HG03064 (cell line): ENCODE measurements at regions not wholly inside any gene's neighbourhood (a gene's known extent, or its start where the extent isn't known, plus 50 kb on each side); places are given as distances from the start of the nearest gene placed in this dataset.

Experiments used
- ATAC-seq: cut with Tn5 transposase; IDR thresholded peaks from one replicate; pipeline ENCODE4 v1.9.1; 2021; ENCODE audit warnings: low read depth; ENCODE audit not compliant: unreplicated experiment

DNA sequence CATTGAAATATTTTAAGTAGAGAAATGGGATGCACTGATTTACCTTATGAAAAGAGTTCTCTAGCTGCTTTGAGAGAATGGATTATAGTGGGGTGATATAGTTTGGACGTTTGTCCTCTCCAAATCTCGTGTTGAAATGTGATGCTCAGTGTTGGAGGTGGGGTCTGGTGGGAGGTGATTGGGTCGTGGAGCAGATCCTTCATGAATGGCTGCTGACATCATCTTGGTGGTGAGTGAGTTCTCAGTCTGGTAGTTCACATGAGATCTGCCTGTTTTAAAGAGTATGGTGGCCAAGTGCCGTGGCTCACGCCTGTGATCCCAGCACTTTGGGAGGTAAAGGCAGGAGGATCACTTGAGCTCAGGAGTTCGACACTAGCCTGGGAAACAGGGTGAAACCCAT is 58.7 kb upstream of the SH3RF3 start:
- no peak for ATAC-seq

DNA sequence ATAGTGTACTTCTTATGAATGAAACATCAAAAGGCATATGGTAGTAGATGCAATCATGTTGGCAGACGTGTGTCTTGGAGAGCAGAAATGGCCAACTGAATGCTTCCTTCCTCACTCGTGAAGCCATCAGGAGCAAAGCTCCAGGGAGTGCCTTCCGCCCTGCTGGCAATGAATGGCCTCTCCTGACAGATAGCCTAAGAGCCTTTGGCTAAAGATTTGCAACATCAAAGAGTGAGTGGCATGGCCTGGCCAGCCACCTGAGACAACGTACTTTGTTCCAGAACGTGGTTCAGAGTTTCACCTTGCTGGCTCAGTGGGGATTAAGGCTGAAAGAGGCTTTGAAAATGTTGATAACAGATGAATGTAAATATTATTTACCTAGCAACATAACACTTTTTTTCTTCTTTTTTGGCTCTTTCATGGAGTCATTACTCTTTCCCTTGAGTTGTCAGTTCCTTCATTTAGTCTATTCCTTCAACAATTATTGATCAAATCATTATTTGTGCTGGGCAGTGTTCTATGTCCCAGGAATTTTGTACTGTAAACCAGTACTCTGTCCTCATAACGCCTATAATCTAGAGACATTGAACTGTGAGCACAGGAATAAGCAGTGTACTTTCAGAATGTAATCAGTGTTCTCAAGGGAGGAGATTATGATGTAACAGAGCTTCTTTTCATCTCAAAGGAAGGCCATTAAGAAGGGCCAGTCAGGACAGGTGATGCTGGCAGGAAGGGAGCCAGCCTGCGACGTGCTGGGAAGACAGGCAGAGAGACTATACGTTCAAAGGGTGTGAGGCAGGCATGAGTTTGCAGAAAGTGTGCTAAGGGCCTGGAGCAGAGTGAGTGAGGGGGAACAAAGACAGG is 59.4 kb upstream of the SH3RF3 start:
- ATAC-seq: no peak

- no peak for ATAC-seq
Observed at GRCh38 chr2:109068811-109069210, 60.2 kb upstream of the SH3RF3 start.

GRCh38 chr2:109067631-109068125 is 61.3 kb upstream of the SH3RF3 start:
- no peak for ATAC-seq

DNA sequence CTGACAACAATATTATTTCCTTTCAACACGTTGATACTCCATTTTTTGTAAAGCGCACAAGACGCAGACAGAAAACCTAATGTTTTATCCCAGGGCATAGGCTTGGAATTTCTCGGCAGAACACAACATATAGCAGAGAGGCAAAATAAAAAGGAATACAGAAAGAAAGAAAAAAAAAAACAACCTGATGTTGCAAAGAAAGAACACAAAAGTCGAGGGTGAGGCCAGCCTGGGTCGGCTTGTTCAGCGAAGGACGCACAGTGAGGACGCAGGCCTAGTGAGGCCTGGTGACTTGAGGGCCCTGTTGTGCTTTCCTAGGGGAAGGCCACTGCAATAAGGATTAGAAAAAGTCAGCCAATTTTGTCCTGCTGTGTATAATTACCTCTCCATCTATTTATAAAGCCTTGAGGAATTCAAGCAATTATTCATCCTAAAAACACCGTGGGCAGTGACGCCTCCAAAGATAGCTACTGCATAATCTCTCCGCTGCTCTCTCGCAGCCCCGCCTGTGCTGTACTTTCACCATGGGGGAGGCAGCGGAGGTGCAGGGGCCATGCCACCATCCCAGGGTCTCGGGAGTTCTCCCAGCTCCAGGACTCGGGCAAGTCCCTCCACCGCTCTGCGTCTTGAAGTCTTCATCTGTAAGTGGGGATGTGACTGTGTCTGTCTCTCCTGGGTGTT is 61.9 kb upstream of the SH3RF3 start:
- ATAC-seq: no peak

DNA sequence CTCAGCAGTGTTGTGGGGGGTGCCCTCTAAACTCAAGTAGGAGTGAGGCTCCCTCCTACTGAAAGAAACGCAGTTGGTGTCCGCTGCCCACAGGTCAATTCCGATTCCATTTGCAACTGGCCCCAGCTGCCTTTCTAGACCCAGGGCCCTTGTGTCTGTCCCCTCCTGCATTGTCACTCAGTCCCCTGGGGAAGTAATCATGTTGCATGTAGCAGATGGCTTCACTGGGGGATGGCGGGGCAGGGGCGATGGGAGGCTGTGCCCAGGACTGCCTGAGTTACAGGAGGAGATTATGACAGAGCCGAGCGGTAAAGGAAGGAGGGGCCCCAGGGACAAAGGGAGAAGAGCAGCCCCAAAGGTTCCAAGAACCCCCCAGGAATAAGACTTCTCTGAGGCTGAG is 62.5 kb upstream of the SH3RF3 start:
- no peak for ATAC-seq

- ATAC-seq: no peak
Observed at GRCh38 chr2:109065391-109065734, 63.6 kb upstream of the SH3RF3 start.

GRCh38 chr2:109064660-109065390 is 64.2 kb upstream of the SH3RF3 start:
- ATAC-seq: no peak

DNA sequence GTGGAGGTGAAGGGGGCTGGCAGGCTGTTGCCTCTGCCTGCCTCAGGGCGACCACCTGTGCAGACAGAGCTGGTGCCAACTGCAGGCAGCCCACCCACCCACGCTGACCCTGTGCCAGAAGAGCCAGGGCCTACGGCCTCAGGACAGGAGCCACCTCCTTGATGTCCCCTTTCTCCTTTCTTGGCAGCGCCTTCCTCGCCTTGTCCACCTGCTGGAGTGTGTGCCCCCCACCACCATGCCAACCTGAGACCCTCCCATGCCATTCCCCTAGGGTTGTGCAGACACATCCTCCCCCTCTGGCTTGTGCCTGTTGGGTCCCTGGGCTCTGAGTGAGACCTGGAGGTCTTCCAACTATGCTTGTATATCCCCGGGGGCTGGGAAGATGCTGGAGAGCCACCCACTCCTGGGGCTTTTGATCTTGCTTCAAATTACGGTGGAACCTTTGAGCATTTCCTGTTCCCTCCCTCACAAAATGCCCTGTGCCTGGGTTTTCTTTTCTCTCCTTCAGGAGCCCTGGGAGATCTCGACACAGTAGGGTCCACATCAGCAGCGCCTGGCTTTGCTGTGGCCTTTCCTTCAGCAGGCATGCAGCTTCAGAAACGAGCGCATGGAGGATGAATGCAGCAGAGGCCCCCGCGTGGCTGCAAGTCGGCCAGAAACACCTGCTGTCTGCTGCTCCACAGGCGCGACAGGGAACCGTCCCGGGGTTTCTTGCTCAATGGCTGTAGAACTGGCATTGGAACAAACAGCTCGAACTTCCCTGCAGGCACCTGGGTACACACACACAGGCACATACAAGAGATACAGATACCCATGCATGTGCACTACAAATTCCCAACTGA is 65.9 kb upstream of the SH3RF3 start:
- ATAC-seq: no peak

- no peak for ATAC-seq
Observed at GRCh38 chr2:109062145-109062858, 66.7 kb upstream of the SH3RF3 start.

DNA sequence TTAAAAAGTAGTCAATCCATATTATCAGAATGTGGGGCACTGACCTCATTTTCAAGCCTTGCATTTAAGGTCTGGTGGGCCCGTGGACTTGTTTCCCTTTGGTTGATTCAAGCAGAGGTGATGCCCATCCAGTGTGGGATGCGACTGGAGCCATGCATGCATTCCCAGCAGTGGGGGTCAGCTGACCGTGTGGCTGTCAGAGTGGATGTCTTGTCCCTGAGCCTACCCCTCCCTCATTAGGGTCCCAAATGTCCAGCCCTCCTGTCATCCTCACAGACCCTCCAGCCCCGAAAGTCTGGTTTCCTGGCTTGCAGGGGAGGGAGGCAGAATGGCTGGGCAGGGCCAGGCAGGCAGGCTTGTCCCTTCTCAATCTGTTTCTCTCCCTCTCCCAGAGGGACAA is 67.3 kb upstream of the SH3RF3 start:
- ATAC-seq: no peak

DNA sequence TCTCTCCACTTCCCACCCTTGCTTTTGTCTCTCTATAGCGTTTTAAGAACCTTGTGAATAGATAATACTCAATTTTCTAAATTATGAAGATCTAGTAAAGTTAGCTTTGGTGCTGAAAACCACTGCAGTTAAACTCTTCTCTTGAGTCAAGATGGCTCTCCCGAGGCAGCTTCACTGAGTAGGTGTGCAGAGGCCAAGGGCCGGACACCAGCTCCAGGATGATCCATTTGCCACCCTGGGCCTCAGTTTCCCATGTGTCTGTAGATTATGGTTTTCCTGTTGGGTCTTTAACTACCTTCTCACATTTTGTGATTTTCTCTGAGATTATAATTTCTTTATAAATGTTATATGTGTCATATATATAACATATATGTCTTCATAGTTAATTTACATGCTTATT is 68.5 kb upstream of the SH3RF3 start:
- ATAC-seq: no peak

GRCh38 chr2:109059474-109060165 is 69.4 kb upstream of the SH3RF3 start:
- ATAC-seq: no peak

DNA sequence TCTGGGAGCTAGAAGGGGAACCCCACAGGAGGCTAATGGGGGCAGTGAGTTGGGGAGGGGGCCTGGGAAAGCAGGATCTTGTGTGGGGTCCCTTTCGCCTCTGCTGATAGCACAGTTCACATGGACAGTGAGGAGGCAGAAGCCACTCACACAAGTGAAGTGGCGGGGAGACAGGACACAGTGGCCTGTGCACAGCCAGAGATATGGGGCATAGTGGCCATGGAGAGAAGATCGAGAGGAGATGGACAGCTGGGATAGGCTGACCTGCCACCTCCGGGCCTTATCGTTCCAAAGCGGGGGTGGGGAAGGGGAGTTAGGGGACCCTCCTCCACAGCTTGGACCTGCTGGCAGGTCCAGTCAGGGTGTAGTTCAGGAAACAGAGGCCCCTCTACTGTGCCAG is 69.8 kb upstream of the EDAR start:
- ATAC-seq: no peak

GRCh38 chr2:109058191-109058632 is 69.2 kb upstream of the EDAR start:
- no peak for ATAC-seq

DNA sequence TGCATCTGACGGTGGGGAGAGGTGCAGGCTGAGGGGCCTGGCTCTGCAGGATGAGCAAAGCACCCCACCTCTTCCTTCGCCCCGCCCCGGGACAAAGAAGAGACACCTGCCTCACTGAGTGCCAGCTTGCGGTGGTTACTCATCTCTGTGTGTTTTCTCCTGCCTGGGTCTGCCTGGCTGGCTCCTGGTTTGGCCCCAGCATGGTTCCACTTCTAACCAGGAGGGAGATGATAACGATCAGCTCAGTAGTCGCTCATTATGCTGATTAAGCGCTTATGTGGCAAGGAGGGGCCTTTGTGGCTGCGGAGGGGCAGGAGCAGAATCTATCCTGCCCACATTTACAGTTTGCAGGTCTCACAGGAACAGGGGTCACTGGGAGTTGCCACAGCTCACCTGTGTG is 68.7 kb upstream of the EDAR start:
- no peak for ATAC-seq

GRCh38 chr2:109055435-109055834 is 66.4 kb upstream of the EDAR start:
- no peak for ATAC-seq

DNA sequence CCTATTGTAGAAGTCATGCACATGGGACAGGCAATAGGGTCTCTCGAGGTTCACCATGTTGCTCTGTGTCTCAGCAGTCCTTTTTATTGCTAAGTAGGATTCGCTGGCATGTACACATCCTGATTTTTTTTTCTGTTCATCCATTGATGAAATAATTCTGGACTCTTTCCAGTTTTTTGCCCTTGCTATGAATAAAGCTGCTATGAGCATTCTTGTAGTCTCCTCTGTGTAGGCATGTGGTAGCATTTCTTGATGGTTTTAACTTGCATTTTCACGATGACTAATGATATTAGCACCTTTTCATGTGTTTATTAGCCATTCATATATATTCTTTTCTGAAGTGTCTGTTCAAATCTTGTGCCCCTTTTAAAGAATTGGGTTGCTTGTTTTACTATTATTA is 65.8 kb upstream of the EDAR start:
- ATAC-seq: no peak

GRCh38 chr2:109053716-109054115 is 64.7 kb upstream of the EDAR start:
- ATAC-seq: no peak
